H1 (cell line): ENCODE measurements at regions not wholly inside any gene's neighbourhood (a gene's known extent, or its start where the extent isn't known, plus 50 kb on each side); places are given as distances from the start of the nearest gene placed in this dataset.

ENCODE experiments used
- CTCF ChIA-PET: fragments of 300-600 bp; sonication (Branson Sonifier 250); formaldehyde crosslinking; loops from one replicate; lab custom pipeline; 2021; ENCODE audit not compliant: partially characterized antibody; lab: Charles Lee
- POLR2A ChIA-PET: fragments of 300-600 bp; sonication (Branson Sonifier 250); formaldehyde crosslinking; loops from one replicate; lab custom pipeline; 2021; ENCODE audit warnings: inconsistent platforms; ENCODE audit not compliant: partially characterized antibody; lab: Charles Lee
- DNase-seq, 2 experiments: peaks; one replicate each; pipeline versions ENCODE4 v3.0.0 to v3.0.0-alpha.2; 2010 to 2022; ENCODE audit warnings: low spot score in 2 of 2, low read depth in 1 of 2, mixed read lengths in 1 of 2
- FAIRE-seq: peaks from 2 replicates; lab custom pipeline; 2011; peaks lifted over from hg19 to GRCh38; lab: Jason Lieb, UNC
- H2AFZ ChIP-seq: 2 replicates; pipeline ENCODE4 v1.8.1; 2012; ENCODE audit warnings: low read length, inconsistent platforms
- H2AK5ac ChIP-seq: 2 replicates; pipeline ENCODE4 v1.6.1; 2013; ENCODE audit warnings: low read depth, low read length
- H2BK120ac ChIP-seq: replicated peaks from 2 replicates; pipeline ENCODE3; 2013; ENCODE audit warnings: low read depth, low read length, inconsistent platforms
- H2BK12ac ChIP-seq: 2 replicates; pipeline ENCODE4 v1.6.1; 2013; ENCODE audit warnings: low read depth, low read length
- H2BK15ac ChIP-seq: 2 replicates; pipeline ENCODE4 v1.6.1; 2013; ENCODE audit warnings: low read length
- H2BK20ac ChIP-seq: 2 replicates; pipeline ENCODE4 v1.6.1; 2013; ENCODE audit warnings: low read length
- H2BK5ac ChIP-seq: 2 replicates; pipeline ENCODE4 v1.6.1; 2013; ENCODE audit warnings: low read depth, low read length
- H3K14ac ChIP-seq: 2 replicates; pipeline ENCODE4 v1.6.1; 2013; ENCODE audit warnings: inconsistent platforms; ENCODE audit not compliant: insufficient read length
- H3K18ac ChIP-seq: 2 replicates; pipeline ENCODE4 v1.6.1; 2013; ENCODE audit warnings: low read length; ENCODE audit errors: extremely low read depth
- H3K23ac ChIP-seq: 2 replicates; pipeline ENCODE4 v1.6.1; 2013; ENCODE audit warnings: inconsistent platforms; ENCODE audit not compliant: insufficient read length
- H3K23me2 ChIP-seq: 2 replicates; pipeline ENCODE4 v1.6.1; 2013; ENCODE audit warnings: low read depth, low read length
- H3K27ac ChIP-seq: 2 replicates; pipeline ENCODE4 v1.6.1; 2011; ENCODE audit warnings: low read depth, low read length, inconsistent platforms
- H3K27me3 ChIP-seq, 4 experiments: replicated peaks in 1 of 4; 1 replicate in 1 of 4; 2 replicates in 3 of 4; pipeline versions ENCODE4 v1.6.1 to v1.8.1; 2011 to 2013; ENCODE audit warnings: low read length in 3 of 4, mild to moderate bottlenecking in 3 of 4, inconsistent platforms in 2 of 4, mixed read lengths in 2 of 4, moderate library complexity in 1 of 4; ENCODE audit not compliant: control insufficient read depth in 3 of 4, insufficient read depth in 3 of 4; ENCODE audit errors: extremely low read depth in 1 of 4
- H3K36me3 ChIP-seq, 4 experiments: 2 replicates each; pipeline versions ENCODE4 v1.6.1 to v1.8.1; 2011 to 2013; ENCODE audit warnings: mild to moderate bottlenecking in 4 of 4, low read length in 3 of 4, moderate library complexity in 2 of 4, control low read depth in 1 of 4, inconsistent platforms in 1 of 4; ENCODE audit not compliant: insufficient read depth in 4 of 4, control insufficient read depth in 2 of 4
- H3K4ac ChIP-seq: replicated peaks from 2 replicates; pipeline ENCODE3; 2013; ENCODE audit warnings: low read length, low read depth, mixed read lengths, inconsistent platforms; ENCODE audit not compliant: insufficient read length
- H3K4me1 ChIP-seq, 4 experiments: replicated peaks in 1 of 4; 1 replicate in 1 of 4; 2 replicates in 3 of 4; pipeline versions ENCODE4 v1.6.1 to v1.8.1; 2011 to 2013; ENCODE audit warnings: low read length in 3 of 4, inconsistent platforms in 2 of 4, mixed read lengths in 1 of 4; ENCODE audit not compliant: insufficient read depth in 4 of 4, control insufficient read depth in 3 of 4
- H3K4me2 ChIP-seq, 2 experiments: 2 replicates each; pipeline versions ENCODE4 v1.6.1 to v1.8.1; 2011 to 2013; ENCODE audit warnings: low read depth in 2 of 2, low read length in 2 of 2, control low read depth in 1 of 2, inconsistent platforms in 1 of 2, mild to moderate bottlenecking in 1 of 2; ENCODE audit not compliant: insufficient read depth in 1 of 2
- H3K4me3 ChIP-seq, 4 experiments: fragments of 200-600, 300-600 bp in 1 of 4; sonication (generic), shearing (Covaris generic), sonication (Bioruptor Twin) in 1 of 4; 2 replicates each; pipeline versions ENCODE4 v1.5.1 to v1.8.1; 2011 to 2016; ENCODE audit warnings: low read length in 4 of 4, low read depth in 3 of 4, control low read depth in 2 of 4, inconsistent platforms in 2 of 4, mild to moderate bottlenecking in 2 of 4, mixed read lengths in 1 of 4, moderate library complexity in 1 of 4; ENCODE audit not compliant: insufficient read depth in 2 of 4; ENCODE audit errors: extremely low read depth in 1 of 4
- H3K56ac ChIP-seq: replicated peaks from 2 replicates; pipeline ENCODE3; 2013; ENCODE audit warnings: low read depth, mild to moderate bottlenecking, mixed read lengths, low read length, inconsistent platforms; ENCODE audit not compliant: insufficient read length
- H3K79me1 ChIP-seq: 2 replicates; pipeline ENCODE4 v1.6.1; 2013; ENCODE audit warnings: low read depth, low read length, control low read depth
- H3K79me2 ChIP-seq, 2 experiments: 2 replicates each; pipeline versions ENCODE4 v1.6.1 to v1.8.1; 2012 to 2013; ENCODE audit warnings: low read length in 2 of 2, mild to moderate bottlenecking in 2 of 2, inconsistent platforms in 1 of 2; ENCODE audit not compliant: insufficient read depth in 2 of 2, control insufficient read depth in 1 of 2
- H3K9ac ChIP-seq, 4 experiments: replicated peaks in 1 of 4; 1 replicate in 1 of 4; 2 replicates in 3 of 4; pipeline versions ENCODE4 v1.6.1 to v1.8.1; 2011 to 2013; ENCODE audit warnings: low read depth in 3 of 4, low read length in 3 of 4, control low read depth in 2 of 4, mild to moderate bottlenecking in 2 of 4, moderate library complexity in 2 of 4, inconsistent platforms in 1 of 4; ENCODE audit errors: extremely low read depth in 1 of 4
- H3K9me3 ChIP-seq, 2 experiments: 2 replicates each; pipeline versions ENCODE4 v1.6.1 to v1.8.1; 2012 to 2013; ENCODE audit warnings: mild to moderate bottlenecking in 2 of 2, moderate library complexity in 2 of 2, control low read depth in 1 of 2, inconsistent platforms in 1 of 2, low read depth in 1 of 2, low read length in 1 of 2, mixed read lengths in 1 of 2; ENCODE audit not compliant: insufficient read depth in 2 of 2
- H4K20me1 ChIP-seq, 2 experiments: replicated peaks in 1 of 2; 2 replicates each; pipeline versions ENCODE3 to v1.8.1; 2011 to 2013; ENCODE audit warnings: inconsistent platforms in 2 of 2, low read length in 2 of 2, mild to moderate bottlenecking in 1 of 2; ENCODE audit not compliant: insufficient read depth in 2 of 2, control insufficient read depth in 1 of 2
- H4K5ac ChIP-seq: 2 replicates; pipeline ENCODE4 v1.6.1; 2013; ENCODE audit warnings: low read length, low read depth, mixed read lengths, inconsistent platforms; ENCODE audit not compliant: insufficient read length
- H4K8ac ChIP-seq: 2 replicates; pipeline ENCODE4 v1.8.0; 2013; ENCODE audit warnings: mild to moderate bottlenecking, moderate library complexity, low read length, inconsistent platforms; ENCODE audit not compliant: insufficient read depth; ENCODE audit errors: extremely low read depth
- H4K91ac ChIP-seq: replicated peaks from 2 replicates; pipeline ENCODE3; 2013; ENCODE audit warnings: low read length, mixed read lengths, inconsistent platforms; ENCODE audit not compliant: insufficient read length
- GTF2F1 ChIP-seq: IDR thresholded peaks from 2 replicates; pipeline ENCODE4 v1.6.1; 2012; ENCODE audit warnings: low read depth, low read length, improper control_type of control experiment, borderline replicate concordance
- HDAC2 ChIP-seq, 2 experiments: fragments of 300-600 bp in 1 of 2; sonication (generic) in 1 of 2; IDR thresholded peaks; 2 replicates each; pipeline ENCODE4 v1.6.1; 2011 to 2012; ENCODE audit warnings: low read depth in 2 of 2, low read length in 2 of 2, mild to moderate bottlenecking in 2 of 2, moderate library complexity in 2 of 2, borderline replicate concordance in 1 of 2, inconsistent platforms in 1 of 2
- KDM4A ChIP-seq: IDR thresholded peaks from one replicate; pipeline ENCODE4 v1.7.1; 2012; ENCODE audit warnings: low read depth, mild to moderate bottlenecking, moderate library complexity, low read length, inconsistent platforms; ENCODE audit not compliant: severe bottlenecking
- RAD21 ChIP-seq, 2 experiments: IDR thresholded peaks in 1 of 2; conservative IDR thresholded peaks in 1 of 2; 2 replicates each; pipeline ENCODE4 v1.6.1; 2011; ENCODE audit warnings: low read depth in 2 of 2, low read length in 2 of 2, improper control_type of control experiment in 1 of 2, inconsistent platforms in 1 of 2, mild to moderate bottlenecking in 1 of 2, moderate library complexity in 1 of 2
- RNF2 ChIP-seq: fragments of 200-900, 300-1000 bp; sonication (generic); IDR thresholded peaks from 2 replicates; pipeline ENCODE4 v1.7.1; 2016; ENCODE audit warnings: borderline replicate concordance, low read depth, mild to moderate bottlenecking, antibody characterized with exemption, low read length; ENCODE audit not compliant: poor library complexity, severe bottlenecking; ENCODE audit errors: missing control alignments
- SP4 ChIP-seq: IDR thresholded peaks from 2 replicates; pipeline ENCODE4 v1.6.1; 2012; ENCODE audit warnings: low read length, inconsistent platforms
- WGBS, 2 experiments: shearing (Covaris generic) in 1 of 2; methylation state at CpG; one replicate each; pipeline versions ENCODE4 v1.1.6 to v1.1.7; 2013 to 2015; ENCODE audit warnings: low lambda C conversion rate in 2 of 2, mixed read lengths in 2 of 2, inconsistent platforms in 1 of 2, low coverage in 1 of 2, missing lambda C conversion rate in 1 of 2; ENCODE audit not compliant: insufficient replicate concordance in 2 of 2, insufficient coverage in 1 of 2, insufficient read length in 1 of 2; ENCODE audit errors: extremely low coverage in 1 of 2, missing lambda C conversion rate in 1 of 2; 5-methylcytosine and 5-hydroxymethylcytosine counted together
- TF ChIP-seq, protein P1 (sequence below): IDR thresholded peaks from 2 replicates; pipeline ENCODE4 v1.6.1; 2012; ENCODE audit warnings: inconsistent platforms

DNA sequence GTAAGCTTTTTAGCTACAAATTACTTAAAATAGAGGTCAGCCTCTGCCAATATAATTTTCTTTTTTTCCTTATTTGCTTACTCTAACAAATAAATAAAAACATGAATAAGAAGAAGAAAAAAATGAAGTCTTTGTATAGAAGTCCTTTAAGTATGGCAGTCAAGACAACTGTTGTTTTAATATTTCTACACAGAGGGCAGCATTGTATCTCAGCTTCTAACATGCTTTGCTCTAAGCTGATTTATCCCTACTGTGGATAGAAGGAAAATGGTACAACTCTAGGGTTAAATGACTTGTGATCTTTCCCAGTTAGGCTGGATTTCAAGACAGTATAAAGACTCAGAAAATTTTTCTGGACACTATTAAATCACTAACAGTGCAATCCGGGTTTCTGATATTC lies 104.3 kb upstream of the MEIS2 start:
- Histone ChIP-seq H3K9me3 (no peaks in the 10 kb centered on the region), H4K20me1 (no peaks in the 10 kb centered on the region), H3K4ac (no peak overlapping the region), H4K5ac (no peak overlapping the region), H3K23me2 (no peaks in the 10 kb centered on the region), H3K79me2 (no peaks in the 10 kb centered on the region), H2BK15ac (no peak overlapping the region), H2AFZ (no peak overlapping the region), H4K91ac (no peak overlapping the region), H2BK20ac (no peak overlapping the region), H2AK5ac (no peak overlapping the region), H2BK12ac (no peak overlapping the region), H3K56ac (no peak overlapping the region), H3K27me3 (no peaks in the 10 kb centered on the region), H3K4me1 (no peaks in the 10 kb centered on the region), H3K23ac (no peak overlapping the region), H3K27ac (no peak overlapping the region), H3K18ac (no peak overlapping the region), H3K4me2 (no peak overlapping the region), H3K79me1 (no peaks in the 10 kb centered on the region), H3K4me3 (no peak overlapping the region), H4K8ac (no peak overlapping the region), H2BK5ac (no peak overlapping the region), H2BK120ac (no peak overlapping the region), H3K36me3 (no peaks in the 10 kb centered on the region), H3K14ac (no peak overlapping the region), H3K9ac (no peak overlapping the region)
- DNase-seq (no peak), FAIRE-seq (no peak)
- 83% methylated on average over 1 of the region's 1 CpG; no CpG with 5 or more reads in 1 of the 2 experiments for WGBS, 2 experiments
- POLR2A ChIA-PET, result no interaction called here
- CTCF ChIA-PET, result interaction anchor here (0.6 to 1.0 kb wide), 3 partner anchors 12 to 677 kb away, joined by 3 read pairs; no protein-coding TSS in a partner anchor
- TF ChIP-seq, protein P1, sequence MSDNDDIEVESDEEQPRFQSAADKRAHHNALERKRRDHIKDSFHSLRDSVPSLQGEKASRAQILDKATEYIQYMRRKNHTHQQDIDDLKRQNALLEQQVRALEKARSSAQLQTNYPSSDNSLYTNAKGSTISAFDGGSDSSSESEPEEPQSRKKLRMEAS, result no peak
- TF ChIP-seq KDM4A, result no peak
- peak; percentile 29 to 30; a peak in 3 of 4 replicates for TF ChIP-seq RAD21 (IDR thresholded peaks at IDR 0.05 in 1 of 2, conservative IDR thresholded peaks at IDR 0.05 in 1 of 2; ENCODE audit: low read depth in 2 of 2, low read length in 2 of 2)
- TF ChIP-seq HDAC2 (IDR thresholded peaks at IDR 0.05; ENCODE audit: borderline replicate concordance in 1 of 2, low read depth in 2 of 2, low read length in 2 of 2), result no peak
- no peak for TF ChIP-seq SP4
- TF ChIP-seq GTF2F1, result no peak
- no peak for TF ChIP-seq RNF2
